ENCODE measurements at regions not wholly inside any gene's neighbourhood (a gene's known extent, or its start where the extent isn't known, plus 50 kb on each side); places are given as distances from the start of the nearest gene placed in this dataset.

- H3K4me3 ChIP-seq (ENCODE audit: insufficient read depth, low read length, poor library complexity, severe bottlenecking): no peak overlapping the region
- no peaks in the 10 kb centered on the region for H4K20me1 ChIP-seq (ENCODE audit: low read depth, low read length)
Observed at GRCh38 chr5:167961731-167962130, 329.7 kb upstream of the WWC1 start.

GRCh38 chr5:167964529-167964928, 326.9 kb upstream of the WWC1 start:
- no peak for TF ChIP-seq EZH2phosphoT487 (conservative IDR thresholded peaks at IDR 0.05; ENCODE audit: low read length)
- no peak for TF ChIP-seq CTCF (IDR thresholded peaks at IDR 0.05; ENCODE audit: insufficient read depth, low read length, poor library complexity, severe bottlenecking)
- H3K27ac ChIP-seq (ENCODE audit: low read depth, low read length): no peak overlapping the region
- no peaks in the 10 kb centered on the region for H3K9me2 ChIP-seq (replicated peaks; ENCODE audit: insufficient read depth, low read length)
- no peak overlapping the region for H3K4me3 ChIP-seq (ENCODE audit: insufficient read depth, low read length, poor library complexity, severe bottlenecking)
- no peaks in the 10 kb centered on the region for H3K9me3 ChIP-seq (ENCODE audit: insufficient read depth, low read length)
- no peaks in the 10 kb centered on the region for H4K20me1 ChIP-seq (ENCODE audit: low read depth, low read length)
- no peaks in the 10 kb centered on the region for H3K27me3 ChIP-seq (ENCODE audit: low read length)
- no peak overlapping the region for H3K4me2 ChIP-seq (ENCODE audit: low read depth, low read length, poor library complexity, severe bottlenecking)
- no peaks in the 10 kb centered on the region for H3F3A ChIP-seq (ENCODE audit: insufficient read depth)
- no peak overlapping the region for H3K9ac ChIP-seq (ENCODE audit: low read length)
- H2AFZ ChIP-seq (ENCODE audit: low read depth, low read length, severe bottlenecking): no peak overlapping the region
- H3K36me3 ChIP-seq (ENCODE audit: low read length): no peaks in the 10 kb centered on the region
- H3K79me2 ChIP-seq (ENCODE audit: insufficient read depth, low read length): no peaks in the 10 kb centered on the region

More at GRCh38 chr5:167961731-167962130, 329.7 kb upstream of the WWC1 start:
- H3K9me2 ChIP-seq (replicated peaks; ENCODE audit: insufficient read depth, low read length): no peaks in the 10 kb centered on the region
- H3K27me3 ChIP-seq (ENCODE audit: low read length): no peaks in the 10 kb centered on the region
- no peaks in the 10 kb centered on the region for H3F3A ChIP-seq (ENCODE audit: insufficient read depth)
- H3K4me2 ChIP-seq (ENCODE audit: low read depth, low read length, poor library complexity, severe bottlenecking): no peak overlapping the region
- TF ChIP-seq EZH2phosphoT487 (conservative IDR thresholded peaks at IDR 0.05; ENCODE audit: low read length): no peak
- H2AFZ ChIP-seq (ENCODE audit: low read depth, low read length, severe bottlenecking): no peak overlapping the region
- H3K9me3 ChIP-seq (ENCODE audit: insufficient read depth, low read length): no peaks in the 10 kb centered on the region
- H3K9ac ChIP-seq (ENCODE audit: low read length): no peak overlapping the region
- no peaks in the 10 kb centered on the region for H3K79me2 ChIP-seq (ENCODE audit: insufficient read depth, low read length)
- H3K36me3 ChIP-seq (ENCODE audit: low read length): no peaks in the 10 kb centered on the region
- H3K27ac ChIP-seq (ENCODE audit: low read depth, low read length): no peak overlapping the region

- Histone ChIP-seq H3K9me3 (ENCODE audit: insufficient read depth, low read length) (no peaks in the 10 kb centered on the region), H3F3A (ENCODE audit: insufficient read depth) (no peaks in the 10 kb centered on the region), H3K36me3 (ENCODE audit: low read length) (no peaks in the 10 kb centered on the region), H3K9ac (ENCODE audit: low read length) (no peak overlapping the region), H3K9me2 (replicated peaks; ENCODE audit: insufficient read depth, low read length) (no peaks in the 10 kb centered on the region), H4K20me1 (ENCODE audit: low read depth, low read length) (no peaks in the 10 kb centered on the region), H3K27me3 (ENCODE audit: low read length) (no peaks in the 10 kb centered on the region), H3K79me2 (ENCODE audit: insufficient read depth, low read length) (no peaks in the 10 kb centered on the region), H2AFZ (ENCODE audit: low read depth, low read length, severe bottlenecking) (no peak overlapping the region), H3K27ac (ENCODE audit: low read depth, low read length) (no peak overlapping the region), H3K4me3 (ENCODE audit: insufficient read depth, low read length, poor library complexity, severe bottlenecking) (no peak overlapping the region), H3K4me2 (ENCODE audit: low read depth, low read length, poor library complexity, severe bottlenecking) (no peak overlapping the region)
- no peak for TF ChIP-seq EZH2phosphoT487 (conservative IDR thresholded peaks at IDR 0.05; ENCODE audit: low read length)
- TF ChIP-seq CTCF (IDR thresholded peaks at IDR 0.05; ENCODE audit: insufficient read depth, low read length, poor library complexity, severe bottlenecking): no peak
Observed at GRCh38 chr5:167965710-167966109, 325.7 kb upstream of the WWC1 start.

- no peak overlapping the region for H3K27ac ChIP-seq (ENCODE audit: low read depth, low read length)
- no peak overlapping the region for H3K9ac ChIP-seq (ENCODE audit: low read length)
- no peaks in the 10 kb centered on the region for H3K79me2 ChIP-seq (ENCODE audit: insufficient read depth, low read length)
- no peaks in the 10 kb centered on the region for H3K27me3 ChIP-seq (ENCODE audit: low read length)
- H3K9me2 ChIP-seq (replicated peaks; ENCODE audit: insufficient read depth, low read length): no peaks in the 10 kb centered on the region
- H4K20me1 ChIP-seq (ENCODE audit: low read depth, low read length): no peaks in the 10 kb centered on the region
- no peak overlapping the region for H3K4me3 ChIP-seq (ENCODE audit: insufficient read depth, low read length, poor library complexity, severe bottlenecking)
- no peak overlapping the region for H3K4me2 ChIP-seq (ENCODE audit: low read depth, low read length, poor library complexity, severe bottlenecking)
- no peaks in the 10 kb centered on the region for H3K36me3 ChIP-seq (ENCODE audit: low read length)
- H3F3A ChIP-seq (ENCODE audit: insufficient read depth): no peaks in the 10 kb centered on the region
- TF ChIP-seq EZH2phosphoT487 (conservative IDR thresholded peaks at IDR 0.05; ENCODE audit: low read length) (no peak), CTCF (IDR thresholded peaks at IDR 0.05; ENCODE audit: insufficient read depth, low read length, poor library complexity, severe bottlenecking) (no peak)
- no peak overlapping the region for H2AFZ ChIP-seq (ENCODE audit: low read depth, low read length, severe bottlenecking)
- no peaks in the 10 kb centered on the region for H3K9me3 ChIP-seq (ENCODE audit: insufficient read depth, low read length)
Observed at GRCh38 chr5:167966979-167967378, 324.5 kb upstream of the WWC1 start.

Data from SU-DHL-6 (cell line).